Esophagus muscularis mucosa (tissue), 3 donors: ENCODE measurements at regions not wholly inside any gene's neighbourhood (a gene's known extent, or its start where the extent isn't known, plus 50 kb on each side); places are given as distances from the start of the nearest gene placed in this dataset.

ENCODE experiments used
- POLR2AphosphoS5 ChIP-seq, 2 donors: sonication (generic); formaldehyde crosslinking; IDR thresholded peaks; one replicate each; pipeline ENCODE4 v1.6.1; 2017; ENCODE audit warnings: antibody characterized with exemption in 2 of 2
- TF ChIP-seq, protein P1 (sequence below), 3 experiments: fragments of 200-600 bp in 2 of 3; fragments of 450-650 bp in 1 of 3; sonication (generic) in 2 of 3; IDR thresholded peaks; one replicate each; pipeline ENCODE4 v1.5.1; 2017 to 2019; ENCODE audit warnings: antibody characterized with exemption in 3 of 3, mild to moderate bottlenecking in 2 of 3, moderate library complexity in 1 of 3

DNA sequence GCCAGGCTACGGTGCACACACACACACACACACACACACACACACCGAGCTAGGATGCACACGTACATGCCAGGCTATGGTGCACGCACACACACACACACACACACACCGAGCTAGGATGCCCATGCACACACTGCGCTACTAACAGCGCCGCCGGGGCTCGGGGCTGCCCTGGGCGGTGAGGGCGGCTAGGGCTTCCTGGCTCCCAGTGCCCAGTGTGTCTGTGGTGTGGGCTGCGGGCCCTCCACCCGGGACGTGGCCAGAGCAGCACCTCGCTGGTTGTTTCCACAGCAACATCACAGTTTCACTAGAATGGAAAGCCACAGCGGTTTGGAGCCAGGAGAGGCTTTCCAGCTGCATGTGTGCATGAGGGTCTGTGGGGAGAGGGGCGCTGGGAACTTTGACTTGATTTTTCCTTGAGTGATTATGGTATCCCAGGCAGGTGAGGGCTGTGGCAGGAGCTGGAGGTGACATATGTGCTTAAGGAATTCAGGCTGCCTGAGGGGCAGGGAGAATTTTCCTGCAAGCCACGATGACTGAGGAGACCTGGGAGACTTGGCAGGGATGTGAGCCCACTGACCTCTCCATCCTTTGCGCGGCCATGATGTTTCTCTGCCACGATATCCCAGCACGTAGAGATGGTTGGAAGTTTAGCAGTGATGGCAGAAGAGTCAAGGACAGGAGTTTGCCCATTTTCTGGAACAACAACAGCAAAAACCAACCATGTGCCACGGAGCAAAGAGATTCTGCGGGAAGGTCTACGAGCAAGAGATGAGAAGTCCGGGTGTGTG lies 195.9 kb downstream of the SNX19 start:
- TF ChIP-seq POLR2AphosphoS5 (IDR thresholded peaks at IDR 0.05): no peak
- TF ChIP-seq, protein P1, sequence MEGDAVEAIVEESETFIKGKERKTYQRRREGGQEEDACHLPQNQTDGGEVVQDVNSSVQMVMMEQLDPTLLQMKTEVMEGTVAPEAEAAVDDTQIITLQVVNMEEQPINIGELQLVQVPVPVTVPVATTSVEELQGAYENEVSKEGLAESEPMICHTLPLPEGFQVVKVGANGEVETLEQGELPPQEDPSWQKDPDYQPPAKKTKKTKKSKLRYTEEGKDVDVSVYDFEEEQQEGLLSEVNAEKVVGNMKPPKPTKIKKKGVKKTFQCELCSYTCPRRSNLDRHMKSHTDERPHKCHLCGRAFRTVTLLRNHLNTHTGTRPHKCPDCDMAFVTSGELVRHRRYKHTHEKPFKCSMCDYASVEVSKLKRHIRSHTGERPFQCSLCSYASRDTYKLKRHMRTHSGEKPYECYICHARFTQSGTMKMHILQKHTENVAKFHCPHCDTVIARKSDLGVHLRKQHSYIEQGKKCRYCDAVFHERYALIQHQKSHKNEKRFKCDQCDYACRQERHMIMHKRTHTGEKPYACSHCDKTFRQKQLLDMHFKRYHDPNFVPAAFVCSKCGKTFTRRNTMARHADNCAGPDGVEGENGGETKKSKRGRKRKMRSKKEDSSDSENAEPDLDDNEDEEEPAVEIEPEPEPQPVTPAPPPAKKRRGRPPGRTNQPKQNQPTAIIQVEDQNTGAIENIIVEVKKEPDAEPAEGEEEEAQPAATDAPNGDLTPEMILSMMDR (IDR thresholded peaks at IDR 0.05): no peak
